ENCODE measurements at regions not wholly inside any gene's neighbourhood (a gene's known extent, or its start where the extent isn't known, plus 50 kb on each side); places are given as distances from the start of the nearest gene placed in this dataset.

GRCh38 chr6:80477591-80477990, 371.1 kb downstream of the BCKDHB start:
- no peaks in the 10 kb centered on the region for H3K9me3 ChIP-seq (ENCODE audit: control insufficient read depth in 4 of 4, low read length in 3 of 4)
- H3K27ac ChIP-seq (ENCODE audit: low read depth in 1 of 2, low read length in 2 of 2), result no peak overlapping the region
- H3K4me1 ChIP-seq (ENCODE audit: control insufficient read depth in 4 of 4, insufficient read depth in 4 of 4, low read length in 3 of 4), result no peaks in the 10 kb centered on the region
- no peak overlapping the region for H3K9ac ChIP-seq (ENCODE audit: low read depth in 1 of 2, low read length in 2 of 2)
- H3K36me3 ChIP-seq (ENCODE audit: control insufficient read depth in 4 of 4, insufficient read depth in 3 of 4, low read depth in 1 of 4, low read length in 3 of 4), result no peaks in the 10 kb centered on the region
- H3K4me3 ChIP-seq (ENCODE audit: low read depth in 1 of 3, low read length in 3 of 3), result no peak overlapping the region
- TF ChIP-seq JUND (IDR thresholded peaks at IDR 0.05) (no peak), MAX (IDR thresholded peaks at IDR 0.05) (no peak), GABPA (IDR thresholded peaks at IDR 0.05 in 1 of 2, conservative IDR thresholded peaks at IDR 0.05 in 1 of 2) (no peak), RAD21 (IDR thresholded peaks at IDR 0.05) (no peak), SP1 (IDR thresholded peaks at IDR 0.05) (no peak), ZBTB33 (IDR thresholded peaks at IDR 0.05) (no peak), FOXA2 (IDR thresholded peaks at IDR 0.05) (no peak), FOXA1 (IDR thresholded peaks at IDR 0.05) (no peak), EGR1 (IDR thresholded peaks at IDR 0.05; ENCODE audit: low read depth in 2 of 2) (no peak), NR2F2 (IDR thresholded peaks at IDR 0.05) (no peak), TAF1 (conservative IDR thresholded peaks at IDR 0.05) (no peak), REST (IDR thresholded peaks at IDR 0.05) (no peak), ATF3 (IDR thresholded peaks at IDR 0.05) (no peak), RXRA (IDR thresholded peaks at IDR 0.05) (no peak), YY1 (IDR thresholded peaks at IDR 0.05) (no peak), HNF4A (conservative IDR thresholded peaks at IDR 0.05) (no peak), HNF4G (IDR thresholded peaks at IDR 0.05) (no peak)
- TF ChIP-seq, protein P1, sequence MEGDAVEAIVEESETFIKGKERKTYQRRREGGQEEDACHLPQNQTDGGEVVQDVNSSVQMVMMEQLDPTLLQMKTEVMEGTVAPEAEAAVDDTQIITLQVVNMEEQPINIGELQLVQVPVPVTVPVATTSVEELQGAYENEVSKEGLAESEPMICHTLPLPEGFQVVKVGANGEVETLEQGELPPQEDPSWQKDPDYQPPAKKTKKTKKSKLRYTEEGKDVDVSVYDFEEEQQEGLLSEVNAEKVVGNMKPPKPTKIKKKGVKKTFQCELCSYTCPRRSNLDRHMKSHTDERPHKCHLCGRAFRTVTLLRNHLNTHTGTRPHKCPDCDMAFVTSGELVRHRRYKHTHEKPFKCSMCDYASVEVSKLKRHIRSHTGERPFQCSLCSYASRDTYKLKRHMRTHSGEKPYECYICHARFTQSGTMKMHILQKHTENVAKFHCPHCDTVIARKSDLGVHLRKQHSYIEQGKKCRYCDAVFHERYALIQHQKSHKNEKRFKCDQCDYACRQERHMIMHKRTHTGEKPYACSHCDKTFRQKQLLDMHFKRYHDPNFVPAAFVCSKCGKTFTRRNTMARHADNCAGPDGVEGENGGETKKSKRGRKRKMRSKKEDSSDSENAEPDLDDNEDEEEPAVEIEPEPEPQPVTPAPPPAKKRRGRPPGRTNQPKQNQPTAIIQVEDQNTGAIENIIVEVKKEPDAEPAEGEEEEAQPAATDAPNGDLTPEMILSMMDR (IDR thresholded peaks at IDR 0.05; ENCODE audit: low read depth, low read length, missing input control), result no peak
- H3K27me3 ChIP-seq (ENCODE audit: control insufficient read depth in 4 of 4, insufficient read depth in 4 of 4, low read length in 3 of 4), result no peaks in the 10 kb centered on the region
- WGBS, result 69% methylated on average over 3 of the region's 3 CpGs
- no peak for DNase-seq (ENCODE audit: low spot score)
